GM12891 (cell line): ENCODE measurements at regions not wholly inside any gene's neighbourhood (a gene's known extent, or its start where the extent isn't known, plus 50 kb on each side); places are given as distances from the start of the nearest gene placed in this dataset.

ENCODE experiments used
- POLR2A ChIP-seq: IDR thresholded peaks from 2 replicates; pipeline ENCODE4 v1.6.1; 2011; ENCODE audit warnings: low read depth, low read length, control low read depth
- POLR2AphosphoS5 ChIP-seq: IDR thresholded peaks from 2 replicates; pipeline ENCODE4 v1.6.1; 2011; ENCODE audit warnings: low read depth, low read length, control low read depth
- POU2F2 ChIP-seq: IDR thresholded peaks from 2 replicates; pipeline ENCODE4 v1.6.1; 2011; ENCODE audit warnings: low read depth, mild to moderate bottlenecking, control low read depth, low read length, moderate library complexity
- SPI1 ChIP-seq: IDR thresholded peaks from 2 replicates; pipeline ENCODE4 v1.6.1; 2011; ENCODE audit warnings: low read depth, low read length, control low read depth
- TAF1 ChIP-seq: IDR thresholded peaks from 2 replicates; pipeline ENCODE4 v1.6.1; 2011; ENCODE audit warnings: low read depth, low read length, control low read depth

DNA sequence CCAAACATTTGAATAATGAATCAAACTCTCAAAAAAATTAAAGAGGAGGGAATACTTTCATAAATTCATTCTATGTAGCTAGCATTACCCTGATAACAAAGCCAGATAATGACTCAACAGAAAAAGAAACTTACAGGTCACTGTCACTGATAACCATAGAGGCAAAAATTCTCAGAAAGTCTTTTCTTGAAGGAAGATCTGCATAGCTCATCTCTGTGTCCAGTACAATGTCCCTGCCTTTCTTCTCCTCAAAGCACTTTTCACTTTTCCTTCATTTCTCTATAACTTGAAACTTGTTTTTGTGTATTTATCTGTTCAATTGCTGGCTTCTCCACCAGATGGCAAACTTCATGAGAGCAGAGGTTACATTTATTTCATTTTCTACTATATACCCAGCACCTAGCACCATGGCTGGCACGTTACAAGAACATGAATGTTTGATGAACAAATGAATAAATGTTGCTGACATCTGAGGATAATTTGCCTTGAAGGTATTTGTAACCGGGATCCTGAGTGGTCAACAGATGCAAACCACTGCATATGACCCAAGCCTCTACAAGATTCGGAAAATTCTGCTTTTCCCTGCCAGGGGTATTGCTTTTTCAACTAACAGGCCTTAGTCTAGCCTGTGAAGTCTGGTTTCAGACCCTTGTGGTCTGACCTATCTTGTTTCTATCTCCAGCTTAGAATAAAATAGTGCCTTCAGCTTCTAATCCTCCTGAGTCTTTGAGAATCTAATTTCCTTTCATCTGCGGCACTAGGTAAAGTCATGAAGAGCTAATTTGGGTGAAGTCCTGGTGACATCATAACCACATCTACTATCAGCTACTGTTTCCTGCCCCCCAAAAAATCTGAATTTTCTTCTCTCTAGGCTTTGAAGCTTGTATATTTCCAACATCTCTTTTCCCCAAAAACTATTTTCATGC, 52.5 kb upstream of the ANTXR2 start:
- no peak for TF ChIP-seq POLR2A
- TF ChIP-seq TAF1: no peak
- no peak for TF ChIP-seq POLR2AphosphoS5
- no peak for TF ChIP-seq POU2F2
- TF ChIP-seq SPI1: no peak
